Endothelial cell of umbilical vein (primary cell): ENCODE measurements at regions not wholly inside any gene's neighbourhood (a gene's known extent, or its start where the extent isn't known, plus 50 kb on each side); places are given as distances from the start of the nearest gene placed in this dataset.

Source experiments
- BruUV-seq: library from RNA; stranded (reverse); fragments of 400-500 nt; replicated peaks from 2 replicates; lab custom pipeline; 2021; lab: Mats Ljungman, UMichigan
- CTCF ChIA-PET: fragments of 300-600, 350-600 bp; sonication (Branson Sonifier 250); formaldehyde crosslinking; loops from one replicate; lab custom pipeline; 2021; ENCODE audit warnings: antibody characterized with exemption, inconsistent platforms; lab: Charles Lee
- POLR2A ChIA-PET: fragments of 300-600, 350-600 bp; sonication (Branson Sonifier 250); formaldehyde crosslinking; loops from one replicate; lab custom pipeline; 2021; ENCODE audit warnings: antibody characterized with exemption, inconsistent platforms; lab: Charles Lee
- DNase-seq: peaks from one replicate; pipeline ENCODE4 v3.0.0-alpha.2; 2011; ENCODE audit warnings: low read depth, low spot score
- FAIRE-seq: peaks from 2 replicates; lab custom pipeline; 2011; peaks lifted over from hg19 to GRCh38; lab: Jason Lieb, UNC
- H2AFZ ChIP-seq: 2 replicates; pipeline ENCODE4 v1.6.0; 2012; ENCODE audit warnings: low read depth, low read length, control low read depth, inconsistent platforms
- H3K27ac ChIP-seq: 2 replicates; pipeline ENCODE4 v1.5.1; 2011; ENCODE audit warnings: low read depth, mild to moderate bottlenecking, control low read depth, low read length, moderate library complexity; ENCODE audit not compliant: insufficient read depth
- H3K27me3 ChIP-seq, 2 experiments: 2 replicates each; pipeline versions ENCODE4 v1.6.0 to v1.6.1; 2011; ENCODE audit warnings: low read length in 2 of 2, mixed read lengths in 1 of 2; ENCODE audit not compliant: control insufficient read depth in 2 of 2, insufficient read depth in 2 of 2
- H3K36me3 ChIP-seq, 2 experiments: 2 replicates in 1 of 2; 3 replicates in 1 of 2; pipeline ENCODE4 v1.5.1; 2011; ENCODE audit warnings: low read length in 2 of 2, mild to moderate bottlenecking in 1 of 2, moderate library complexity in 1 of 2; ENCODE audit not compliant: control insufficient read depth in 2 of 2, insufficient read depth in 2 of 2; ENCODE audit errors: extremely low read depth in 1 of 2
- H3K4me1 ChIP-seq: 3 replicates; pipeline ENCODE4 v1.5.1; 2011; ENCODE audit warnings: mild to moderate bottlenecking, low read length; ENCODE audit not compliant: control insufficient read depth, insufficient read depth; ENCODE audit errors: extremely low read depth
- H3K4me2 ChIP-seq: 2 replicates; pipeline ENCODE4 v1.6.1; 2011; ENCODE audit warnings: low read length, control low read depth, mixed read lengths; ENCODE audit not compliant: insufficient read depth
- H3K4me3 ChIP-seq, 3 experiments: fragments of 200-600 bp in 1 of 3; sonication (generic), shearing (Covaris generic) in 1 of 3; replicated peaks in 1 of 3; 2 replicates each; pipeline ENCODE4 v1.5.1; 2011 to 2016; ENCODE audit warnings: control low read depth in 3 of 3, low read length in 3 of 3, mild to moderate bottlenecking in 2 of 3, inconsistent platforms in 1 of 3, low read depth in 1 of 3, moderate library complexity in 1 of 3; ENCODE audit not compliant: insufficient read depth in 1 of 3
- H3K79me2 ChIP-seq: 2 replicates; pipeline ENCODE4 v1.6.0; 2012; ENCODE audit warnings: low read length, inconsistent platforms; ENCODE audit not compliant: control insufficient read depth, insufficient read depth
- H3K9ac ChIP-seq: replicated peaks from 2 replicates; pipeline ENCODE3; 2011; ENCODE audit warnings: low read length, control low read depth; ENCODE audit not compliant: insufficient read depth; ENCODE audit errors: extremely low read depth
- H3K9me1 ChIP-seq: replicated peaks from 3 replicates; pipeline ENCODE4 v1.6.0; 2011; ENCODE audit warnings: mild to moderate bottlenecking, low read length; ENCODE audit not compliant: control insufficient read depth, insufficient read depth; ENCODE audit errors: extremely low read depth
- H3K9me3 ChIP-seq: replicated peaks from 2 replicates; pipeline ENCODE4 v1.5.1; 2012; ENCODE audit warnings: low read length, inconsistent platforms; ENCODE audit not compliant: control insufficient read depth, insufficient read depth
- H4K20me1 ChIP-seq: replicated peaks from 2 replicates; pipeline ENCODE3; 2011; ENCODE audit warnings: mild to moderate bottlenecking, low read length; ENCODE audit not compliant: control insufficient read depth, insufficient read depth; ENCODE audit errors: extremely low read depth
- EZH2 ChIP-seq: IDR thresholded peaks from 2 replicates; pipeline ENCODE4 v1.6.1; 2012; ENCODE audit warnings: borderline replicate concordance, low read depth, mild to moderate bottlenecking, moderate library complexity, low read length, inconsistent platforms; ENCODE audit not compliant: severe bottlenecking
- FOS ChIP-seq: IDR thresholded peaks from 2 replicates; pipeline ENCODE4 v1.6.1; 2011; ENCODE audit warnings: mild to moderate bottlenecking, low read length, moderate library complexity, borderline replicate concordance; ENCODE audit not compliant: insufficient read depth
- GATA2 ChIP-seq: IDR thresholded peaks from 2 replicates; pipeline ENCODE4 v1.7.0; 2011; ENCODE audit warnings: low read depth, mild to moderate bottlenecking, moderate library complexity, mixed read lengths, low read length; ENCODE audit not compliant: insufficient read length, insufficient read depth
- JUN ChIP-seq: IDR thresholded peaks from 2 replicates; pipeline ENCODE4 v1.6.1; 2011; ENCODE audit warnings: borderline replicate concordance, low read depth; ENCODE audit not compliant: insufficient read length, insufficient read depth
- MYC ChIP-seq: IDR thresholded peaks from one replicate; pipeline ENCODE4 v1.6.1; 2011; ENCODE audit warnings: mild to moderate bottlenecking, low read depth, low read length
- POLR2A ChIP-seq: IDR thresholded peaks from 2 replicates; pipeline ENCODE4 v1.6.1; 2012; ENCODE audit warnings: low read depth, mild to moderate bottlenecking, control low read depth, low read length
- POLR2AphosphoS5 ChIP-seq: IDR thresholded peaks from 2 replicates; pipeline ENCODE4 v1.6.1; 2012; ENCODE audit warnings: low read depth, mild to moderate bottlenecking, control low read depth, low read length, moderate library complexity; ENCODE audit not compliant: insufficient read depth
- dilution Hi-C: fragments of 300-500 bp; cut with MboI; formaldehyde crosslinking; loops from one replicate; pipeline ENCODE4 v1.15.0; 2019; ENCODE audit warnings: low sequenced_read_pairs; ENCODE audit not compliant: extremely low pct_ligation_motif_present
- intact Hi-C: fragments of 100-400 bp; cut with micrococcal nuclease; formaldehyde crosslinking; loops from one replicate; pipeline ENCODE4 v1.10.0; 2022
- TF ChIP-seq, protein P1 (sequence below), 2 donors: IDR thresholded peaks; 1 replicate in 1 of 2; 2 replicates in 1 of 2; pipeline ENCODE4 v1.5.1; 2011; ENCODE audit warnings: low read length in 2 of 2, mild to moderate bottlenecking in 2 of 2, moderate library complexity in 2 of 2, control low read depth in 1 of 2, inconsistent platforms in 1 of 2, low read depth in 1 of 2; ENCODE audit not compliant: insufficient read depth in 1 of 2; ENCODE audit errors: extremely low read depth in 1 of 2

DNA sequence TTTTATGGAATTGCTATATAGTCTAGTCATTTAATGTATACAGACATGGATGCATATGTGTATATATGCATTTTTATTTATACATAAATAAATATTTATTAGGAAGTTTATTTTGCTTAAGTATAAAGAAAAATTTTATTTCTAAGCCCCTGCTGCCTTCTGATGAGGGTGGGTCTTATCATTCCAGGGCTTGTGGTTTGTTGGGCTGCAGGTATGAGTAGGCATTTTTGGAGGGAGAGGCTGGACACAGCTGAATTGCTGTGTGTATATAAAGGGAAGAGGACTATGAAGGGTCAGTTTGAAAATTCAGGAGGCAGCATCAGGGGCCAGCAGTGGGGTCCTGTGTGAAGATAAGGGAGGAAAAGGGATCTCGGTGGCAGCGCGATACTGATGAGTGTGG lies 189.4 kb downstream of the TMEM182 start:
- no peaks in the 10 kb centered on the region for H3K9me3 ChIP-seq
- no TSS peak for BruUV-seq
- H4K20me1 ChIP-seq: no peaks in the 10 kb centered on the region
- no peaks in the 10 kb centered on the region for H3K27me3 ChIP-seq
- H3K4me3 ChIP-seq: no peak overlapping the region
- no peaks in the 10 kb centered on the region for H3K4me1 ChIP-seq
- dilution Hi-C loops: no loop called here
- no peak overlapping the region for H2AFZ ChIP-seq
- H3K4me2 ChIP-seq: no peak overlapping the region
- ChIA-PET CTCF (no interaction called here), POLR2A (no interaction called here)
- TF ChIP-seq POLR2A (no peak), JUN (no peak), GATA2 (no peak), FOS (no peak), MYC (no peak), POLR2AphosphoS5 (no peak), EZH2 (no peak)
- TF ChIP-seq, protein P1, sequence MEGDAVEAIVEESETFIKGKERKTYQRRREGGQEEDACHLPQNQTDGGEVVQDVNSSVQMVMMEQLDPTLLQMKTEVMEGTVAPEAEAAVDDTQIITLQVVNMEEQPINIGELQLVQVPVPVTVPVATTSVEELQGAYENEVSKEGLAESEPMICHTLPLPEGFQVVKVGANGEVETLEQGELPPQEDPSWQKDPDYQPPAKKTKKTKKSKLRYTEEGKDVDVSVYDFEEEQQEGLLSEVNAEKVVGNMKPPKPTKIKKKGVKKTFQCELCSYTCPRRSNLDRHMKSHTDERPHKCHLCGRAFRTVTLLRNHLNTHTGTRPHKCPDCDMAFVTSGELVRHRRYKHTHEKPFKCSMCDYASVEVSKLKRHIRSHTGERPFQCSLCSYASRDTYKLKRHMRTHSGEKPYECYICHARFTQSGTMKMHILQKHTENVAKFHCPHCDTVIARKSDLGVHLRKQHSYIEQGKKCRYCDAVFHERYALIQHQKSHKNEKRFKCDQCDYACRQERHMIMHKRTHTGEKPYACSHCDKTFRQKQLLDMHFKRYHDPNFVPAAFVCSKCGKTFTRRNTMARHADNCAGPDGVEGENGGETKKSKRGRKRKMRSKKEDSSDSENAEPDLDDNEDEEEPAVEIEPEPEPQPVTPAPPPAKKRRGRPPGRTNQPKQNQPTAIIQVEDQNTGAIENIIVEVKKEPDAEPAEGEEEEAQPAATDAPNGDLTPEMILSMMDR (IDR thresholded peaks at IDR 0.05; ENCODE audit: extremely low read depth in 1 of 2, insufficient read depth in 1 of 2, low read depth in 1 of 2, low read length in 2 of 2): no peak
- H3K36me3 ChIP-seq: no peaks in the 10 kb centered on the region
- no peak overlapping the region for H3K9ac ChIP-seq
- FAIRE-seq (no peak), DNase-seq (no peak)
- intact Hi-C loops: no loop called here
- no peaks in the 10 kb centered on the region for H3K79me2 ChIP-seq
- no peak overlapping the region for H3K27ac ChIP-seq
- H3K9me1 ChIP-seq: no peaks in the 10 kb centered on the region
